PC-3 (cell line): ENCODE measurements at regions not wholly inside any gene's neighbourhood (a gene's known extent, or its start where the extent isn't known, plus 50 kb on each side); places are given as distances from the start of the nearest gene placed in this dataset.

Experiments used
- ATAC-seq: fragments of 200-7000 bp; cut with Tn5 transposase; 2 replicates; pipeline ENCODE4 v1.9.1; 2020; ENCODE audit warnings: mild to moderate bottlenecking, moderate library complexity
- BruUV-seq: library from RNA; stranded (reverse); fragments of 400-500 nt; replicated peaks from 2 replicates; lab custom pipeline; 2021; lab: Mats Ljungman, UMichigan
- CTCF ChIA-PET: fragments of 300-600 bp; sonication (Branson Sonifier 250); formaldehyde crosslinking; loops from one replicate; lab custom pipeline; 2022; ENCODE audit warnings: antibody characterized with exemption; lab: Charles Lee
- POLR2A ChIA-PET: fragments of 300-600 bp; sonication (Branson Sonifier 250); formaldehyde crosslinking; loops from one replicate; lab custom pipeline; 2022; ENCODE audit warnings: antibody characterized with exemption; ENCODE audit not compliant: unreplicated experiment; lab: Charles Lee
- DNase-seq: peaks from one replicate; pipeline ENCODE4 v3.0.0-alpha.2; 2015
- H2AFZ ChIP-seq: fragments of 300-600 bp; sonication (generic); 2 replicates; pipeline ENCODE4 v1.6.0; 2016; ENCODE audit warnings: antibody characterized with exemption, low read length
- H3F3A ChIP-seq: fragments of 300-600 bp; sonication (generic); one replicate; pipeline ENCODE4 v1.6.0; 2017; ENCODE audit warnings: antibody characterized with exemption, low read length, control low read depth, mild to moderate bottlenecking; ENCODE audit not compliant: unreplicated experiment
- H3K27ac ChIP-seq: fragments of 300-600 bp; sonication (generic); 2 replicates; pipeline ENCODE4 v1.5.1; 2016; ENCODE audit warnings: mild to moderate bottlenecking, low read length
- H3K27me3 ChIP-seq: fragments of 300-600 bp; sonication (generic); 2 replicates; pipeline ENCODE4 v1.6.1; 2016; ENCODE audit warnings: low read length, mixed read lengths
- H3K36me3 ChIP-seq: fragments of 300-600 bp; sonication (generic); 2 replicates; pipeline ENCODE4 v1.6.1; 2016; ENCODE audit warnings: low read depth, mixed run types, low read length, mixed read lengths
- H3K4me1 ChIP-seq: fragments of 300-600 bp; sonication (generic); 2 replicates; pipeline ENCODE4 v1.5.1; 2016; ENCODE audit warnings: low read length; ENCODE audit not compliant: insufficient read depth
- H3K4me2 ChIP-seq: fragments of 300-600 bp; sonication (generic); 2 replicates; pipeline ENCODE4 v1.6.0; 2016; ENCODE audit warnings: low read length
- H3K4me3 ChIP-seq: fragments of 300-600 bp; sonication (generic); 2 replicates; pipeline ENCODE4 v1.5.1; 2016; ENCODE audit warnings: mild to moderate bottlenecking, low read length, mixed read lengths
- H3K79me2 ChIP-seq: fragments of 300-600 bp; sonication (generic); 2 replicates; pipeline ENCODE4 v1.6.1; 2017; ENCODE audit warnings: low read length, mixed read lengths
- H3K9ac ChIP-seq: fragments of 300-600 bp; sonication (generic); 2 replicates; pipeline ENCODE4 v1.6.0; 2016; ENCODE audit warnings: mild to moderate bottlenecking, low read length
- H3K9me2 ChIP-seq: fragments of 300-600 bp; sonication (generic); replicated peaks from 2 replicates; pipeline ENCODE4 v1.6.1; 2016; ENCODE audit warnings: mixed run types, low read length, mixed read lengths
- H3K9me3 ChIP-seq: fragments of 300-600 bp; sonication (generic); 2 replicates; pipeline ENCODE4 v1.6.1; 2016; ENCODE audit warnings: low read length, mixed read lengths
- H4K20me1 ChIP-seq: fragments of 300-600 bp; sonication (generic); 2 replicates; pipeline ENCODE4 v1.6.1; 2016; ENCODE audit warnings: low read length, mixed read lengths
- CTCF ChIP-seq: fragments of 300-600 bp; sonication (generic); conservative IDR thresholded peaks from 2 replicates; pipeline ENCODE4 v1.5.1; 2017; ENCODE audit warnings: antibody characterized with exemption, low read depth, mild to moderate bottlenecking, low read length
- EZH2 ChIP-seq: fragments of 300-600 bp; sonication (generic); IDR thresholded peaks from one replicate; pipeline ENCODE4 v1.6.1; 2017; ENCODE audit warnings: antibody characterized with exemption, mild to moderate bottlenecking, low read length; ENCODE audit not compliant: unreplicated experiment
- EZH2phosphoT487 ChIP-seq: fragments of 300-600 bp; sonication (generic); IDR thresholded peaks from 2 replicates; pipeline ENCODE4 v1.6.1; 2018; ENCODE audit warnings: mild to moderate bottlenecking, antibody characterized with exemption, low read length, borderline replicate concordance
- intact Hi-C: fragments of 100-400 bp; cut with micrococcal nuclease; formaldehyde crosslinking; loops from 2 replicates; pipeline ENCODE4 v1.9.0; 2023

GRCh38 chr1:94643819-94644218, 102.3 kb upstream of the F3 start:
- ChIA-PET POLR2A (no interaction called here), CTCF (no interaction called here)
- TF ChIP-seq EZH2phosphoT487 = no peak
- no peak for TF ChIP-seq EZH2
- no peak for TF ChIP-seq CTCF
- Histone ChIP-seq H3K9ac (no peak overlapping the region), H3K9me3 (no peaks in the 10 kb centered on the region), H3K27ac (no peak overlapping the region), H2AFZ (no peak overlapping the region), H4K20me1 (no peaks in the 10 kb centered on the region), H3K4me2 (no peak overlapping the region), H3K9me2 (no peaks in the 10 kb centered on the region), H3K4me1 (peaks cover 10% of the 10 kb centered on the region), H3K27me3 (no peaks in the 10 kb centered on the region), H3K36me3 (no peaks in the 10 kb centered on the region), H3K79me2 (no peaks in the 10 kb centered on the region), H3K4me3 (no peak overlapping the region), H3F3A (no peaks in the 10 kb centered on the region)
- no peak for ATAC-seq
- no TSS peak for BruUV-seq
- intact Hi-C loops = no loop called here
- no peak for DNase-seq

GRCh38 chr1:94642617-94643321, 101.2 kb upstream of the F3 start:
- Histone ChIP-seq H3K4me1 (peaks cover 10% of the 10 kb centered on the region), H3K9me2 (no peaks in the 10 kb centered on the region), H4K20me1 (no peaks in the 10 kb centered on the region), H3K4me2 (no peak overlapping the region), H3K9me3 (no peaks in the 10 kb centered on the region), H3K36me3 (no peaks in the 10 kb centered on the region), H3F3A (no peaks in the 10 kb centered on the region), H2AFZ (no peak overlapping the region), H3K79me2 (no peaks in the 10 kb centered on the region), H3K27ac (no peak overlapping the region), H3K27me3 (no peaks in the 10 kb centered on the region), H3K4me3 (no peak overlapping the region), H3K9ac (no peak overlapping the region)
- no peak for TF ChIP-seq EZH2phosphoT487
- no peak for TF ChIP-seq CTCF
- no peak for TF ChIP-seq EZH2
- POLR2A ChIA-PET = no interaction called here
- BruUV-seq = no TSS peak
- CTCF ChIA-PET = no interaction called here
- ATAC-seq = no peak
- no peak for DNase-seq
- intact Hi-C loops = no loop called here

GRCh38 chr1:94641990-94642389, 100.4 kb upstream of the F3 start:
- BruUV-seq = no TSS peak
- H4K20me1 ChIP-seq = no peaks in the 10 kb centered on the region
- ChIA-PET POLR2A (no interaction called here), CTCF (no interaction called here)
- H3K9me2 ChIP-seq = no peaks in the 10 kb centered on the region
- peaks cover 10% of the 10 kb centered on the region for H3K4me1 ChIP-seq
- H3K27me3 ChIP-seq = no peaks in the 10 kb centered on the region
- no peaks in the 10 kb centered on the region for H3K79me2 ChIP-seq
- no peaks in the 10 kb centered on the region for H3F3A ChIP-seq
- ATAC-seq (no peak), DNase-seq (no peak)
- H3K9ac ChIP-seq = no peak overlapping the region
- H3K4me3 ChIP-seq = no peak overlapping the region
- intact Hi-C loops = no loop called here
- H3K4me2 ChIP-seq = no peak overlapping the region
- TF ChIP-seq EZH2 (no peak), EZH2phosphoT487 (no peak)
- no peak overlapping the region for H3K27ac ChIP-seq
- H2AFZ ChIP-seq = no peak overlapping the region
- no peaks in the 10 kb centered on the region for H3K36me3 ChIP-seq
- H3K9me3 ChIP-seq = no peaks in the 10 kb centered on the region
